ENCODE measurements at regions not wholly inside any gene's neighbourhood (a gene's known extent, or its start where the extent isn't known, plus 50 kb on each side); places are given as distances from the start of the nearest gene placed in this dataset.

GRCh38 chr20:23290761-23291574, 59.6 kb upstream of the NXT1 start:
- POLR2A ChIA-PET = no interaction called here
- Histone ChIP-seq H3K4me1 (ENCODE audit: control insufficient read depth, extremely low read depth, insufficient read depth, low read length) (no peaks in the 10 kb centered on the region), H3K27ac (ENCODE audit: insufficient read depth, low read depth, low read length) (no peak overlapping the region), H4K20me1 (replicated peaks; ENCODE audit: control insufficient read depth, extremely low read depth, insufficient read depth, low read length) (no peaks in the 10 kb centered on the region), H3K9ac (replicated peaks; ENCODE audit: extremely low read depth, insufficient read depth, low read length) (no peak overlapping the region), H3K27me3 (ENCODE audit: control insufficient read depth in 2 of 2, insufficient read depth in 2 of 2, low read length in 2 of 2) (peaks cover 0 to 2% of the 10 kb centered on the region in 2 experiments), H3K9me1 (replicated peaks; ENCODE audit: control insufficient read depth, extremely low read depth, insufficient read depth, low read length) (no peaks in the 10 kb centered on the region), H2AFZ (ENCODE audit: low read depth, low read length) (no peak overlapping the region), H3K4me3 (replicated peaks in 1 of 3; ENCODE audit: insufficient read depth in 1 of 3, low read depth in 1 of 3, low read length in 3 of 3) (no peak overlapping the region), H3K36me3 (ENCODE audit: control insufficient read depth in 2 of 2, extremely low read depth in 1 of 2, insufficient read depth in 2 of 2, low read length in 2 of 2) (no peaks in the 10 kb centered on the region), H3K4me2 (ENCODE audit: insufficient read depth, low read length) (no peak overlapping the region), H3K9me3 (replicated peaks; ENCODE audit: control insufficient read depth, insufficient read depth, low read length) (no peaks in the 10 kb centered on the region), H3K79me2 (ENCODE audit: control insufficient read depth, insufficient read depth, low read length) (no peaks in the 10 kb centered on the region)
- CTCF ChIA-PET = no interaction called here
- TF ChIP-seq GATA2 (IDR thresholded peaks at IDR 0.05; ENCODE audit: insufficient read depth, insufficient read length, low read depth, low read length) (no peak), CTCF (IDR thresholded peaks at IDR 0.05; ENCODE audit: extremely low read depth in 1 of 2, insufficient read depth in 1 of 2, low read depth in 1 of 2, low read length in 2 of 2) (no peak), JUN (IDR thresholded peaks at IDR 0.05; ENCODE audit: borderline replicate concordance, insufficient read depth, insufficient read length, low read depth) (no peak), POLR2AphosphoS5 (IDR thresholded peaks at IDR 0.05; ENCODE audit: insufficient read depth, low read depth, low read length) (no peak), MYC (IDR thresholded peaks at IDR 0.05; ENCODE audit: low read depth, low read length) (no peak), EZH2 (IDR thresholded peaks at IDR 0.05; ENCODE audit: borderline replicate concordance, low read depth, low read length, severe bottlenecking) (no peak), FOS (IDR thresholded peaks at IDR 0.05; ENCODE audit: borderline replicate concordance, insufficient read depth, low read length) (no peak), MAX (IDR thresholded peaks at IDR 0.05; ENCODE audit: insufficient read depth, insufficient read length) (no peak), POLR2A (IDR thresholded peaks at IDR 0.05; ENCODE audit: low read depth, low read length) (no peak)
- intact Hi-C loops (cut with micrococcal nuclease) (loop anchor here (5.0 kb wide), 1 partner anchor 731 kb away; no protein-coding TSS in a partner anchor), dilution Hi-C loops (cut with MboI; ENCODE audit: extremely low pct_ligation_motif_present, low sequenced_read_pairs) (no loop called here)
- DNase-seq (ENCODE audit: low read depth, low spot score) (no peak), FAIRE-seq (no peak)
- BruUV-seq (replicated peaks) = no TSS peak

All from endothelial cell of umbilical vein (primary cell).